22Rv1 (cell line): ENCODE measurements at regions not wholly inside any gene's neighbourhood (a gene's known extent, or its start where the extent isn't known, plus 50 kb on each side); places are given as distances from the start of the nearest gene placed in this dataset.

Experiments used
- H3K27ac ChIP-seq: fragments of 450-650 bp; 2 replicates; pipeline ENCODE4 v1.5.1; 2017
- ZFX ChIP-seq: fragments of 450-650 bp; IDR thresholded peaks from 2 replicates; pipeline ENCODE4 v1.6.1; 2017; ENCODE audit warnings: antibody characterized with exemption, borderline replicate concordance
- TF ChIP-seq, protein P1 (sequence below): fragments of 450-650 bp; IDR thresholded peaks from 2 replicates; pipeline ENCODE4 v1.5.1; 2017; ENCODE audit warnings: mild to moderate bottlenecking

DNA sequence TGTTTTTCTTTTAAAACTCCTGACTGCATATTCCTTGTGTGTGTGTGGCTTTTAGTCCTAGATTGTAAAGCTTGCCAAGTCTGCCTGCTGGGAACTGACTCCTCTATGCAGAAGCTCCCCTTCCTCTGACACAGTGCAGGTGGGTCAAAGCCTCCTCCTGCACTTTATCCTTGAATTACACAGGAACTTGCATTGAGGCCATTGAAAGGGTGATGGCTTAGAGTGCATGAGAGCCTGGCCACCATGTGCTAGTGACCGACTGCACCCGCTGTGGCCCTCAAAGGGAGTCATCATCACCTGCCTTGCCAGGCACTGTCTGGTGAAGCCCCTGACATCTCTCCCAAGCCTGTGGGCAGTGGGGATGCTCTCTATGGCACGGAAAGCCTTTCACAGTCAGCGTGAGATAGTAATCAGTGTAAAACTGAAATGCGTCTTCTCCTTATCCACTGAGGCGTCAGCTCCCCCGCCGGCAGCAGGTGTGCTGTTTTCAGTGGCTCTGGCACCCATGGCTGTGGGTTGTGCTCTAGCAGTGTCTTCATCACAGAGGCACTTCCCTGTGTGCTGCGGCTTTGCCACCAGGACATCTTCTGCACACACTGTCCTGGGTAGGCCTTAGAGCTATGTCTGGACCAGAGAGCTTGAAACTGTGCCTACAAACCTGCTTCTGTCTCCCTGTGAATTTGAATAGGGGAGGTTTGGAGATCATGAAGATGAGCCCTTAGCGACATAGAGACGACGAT is 87.9 kb downstream of the THBS2 start:
- TF ChIP-seq ZFX: no peak
- TF ChIP-seq, protein P1, sequence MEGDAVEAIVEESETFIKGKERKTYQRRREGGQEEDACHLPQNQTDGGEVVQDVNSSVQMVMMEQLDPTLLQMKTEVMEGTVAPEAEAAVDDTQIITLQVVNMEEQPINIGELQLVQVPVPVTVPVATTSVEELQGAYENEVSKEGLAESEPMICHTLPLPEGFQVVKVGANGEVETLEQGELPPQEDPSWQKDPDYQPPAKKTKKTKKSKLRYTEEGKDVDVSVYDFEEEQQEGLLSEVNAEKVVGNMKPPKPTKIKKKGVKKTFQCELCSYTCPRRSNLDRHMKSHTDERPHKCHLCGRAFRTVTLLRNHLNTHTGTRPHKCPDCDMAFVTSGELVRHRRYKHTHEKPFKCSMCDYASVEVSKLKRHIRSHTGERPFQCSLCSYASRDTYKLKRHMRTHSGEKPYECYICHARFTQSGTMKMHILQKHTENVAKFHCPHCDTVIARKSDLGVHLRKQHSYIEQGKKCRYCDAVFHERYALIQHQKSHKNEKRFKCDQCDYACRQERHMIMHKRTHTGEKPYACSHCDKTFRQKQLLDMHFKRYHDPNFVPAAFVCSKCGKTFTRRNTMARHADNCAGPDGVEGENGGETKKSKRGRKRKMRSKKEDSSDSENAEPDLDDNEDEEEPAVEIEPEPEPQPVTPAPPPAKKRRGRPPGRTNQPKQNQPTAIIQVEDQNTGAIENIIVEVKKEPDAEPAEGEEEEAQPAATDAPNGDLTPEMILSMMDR: no peak
- no peak overlapping the region for H3K27ac ChIP-seq

DNA sequence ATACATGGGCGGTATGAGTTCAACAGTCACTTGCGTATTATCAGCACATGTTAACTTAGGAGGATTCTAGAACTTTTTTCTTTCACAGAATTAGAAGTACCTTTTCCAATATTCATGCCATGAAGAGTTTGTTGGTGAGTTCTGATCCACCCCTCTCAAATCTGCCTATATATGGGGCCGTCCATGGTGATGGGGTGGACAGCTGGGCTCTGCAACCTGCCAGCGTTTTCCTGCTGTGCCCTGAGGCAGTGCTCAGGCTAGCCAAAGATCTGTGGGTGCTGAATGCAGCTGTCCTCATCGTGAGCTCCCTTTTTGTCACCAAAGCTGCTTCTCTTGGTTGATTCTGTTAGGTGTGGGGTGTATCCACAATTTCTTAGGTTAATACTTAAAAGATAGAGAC is 88.7 kb downstream of the THBS2 start:
- TF ChIP-seq ZFX: no peak
- TF ChIP-seq, protein P1: no peak

GRCh38 chr6:169164451-169164850 is 89.2 kb downstream of the THBS2 start:
- TF ChIP-seq, protein P1: no peak
- TF ChIP-seq ZFX: no peak
- H3K27ac ChIP-seq: no peak overlapping the region

More for the DNA sequence above, 88.7 kb downstream of the THBS2 start:
- no peak overlapping the region for H3K27ac ChIP-seq

- TF ChIP-seq, protein P1: no peak
- TF ChIP-seq ZFX: no peak
- H3K27ac ChIP-seq: no peak overlapping the region
Observed at GRCh38 chr6:169163411-169163901, 90.2 kb downstream of the THBS2 start.

- no peak overlapping the region for H3K27ac ChIP-seq
- no peak for TF ChIP-seq ZFX
- TF ChIP-seq, protein P1: no peak
Observed at GRCh38 chr6:169162752-169163407, 90.8 kb downstream of the THBS2 start.

GRCh38 chr6:169162249-169162648 is 91.4 kb downstream of the THBS2 start:
- no peak for TF ChIP-seq ZFX
- TF ChIP-seq, protein P1: no peak
- H3K27ac ChIP-seq: no peak overlapping the region

GRCh38 chr6:169161572-169162167 is 92.0 kb downstream of the THBS2 start:
- H3K27ac ChIP-seq: no peak overlapping the region
- TF ChIP-seq, protein P1: no peak
- no peak for TF ChIP-seq ZFX
